WTC11 (cell line): ENCODE measurements at regions not wholly inside any gene's neighbourhood (a gene's known extent, or its start where the extent isn't known, plus 50 kb on each side); places are given as distances from the start of the nearest gene placed in this dataset.

ENCODE experiments used
- ATAC-seq: fragments of 200-7000 bp; cut with Tn5 transposase; 2 replicates; pipeline ENCODE4 v1.10.0; 2021; ENCODE audit warnings: mild to moderate bottlenecking, moderate library complexity
- CTCF ChIA-PET: fragments of 300-600 bp; sonication (Branson Sonifier 250); formaldehyde crosslinking; loops from one replicate; lab custom pipeline; 2021; ENCODE audit warnings: antibody characterized with exemption; lab: Charles Lee
- POLR2A ChIA-PET: fragments of 350-600 bp; sonication (Branson Sonifier 250); formaldehyde crosslinking; loops from one replicate; lab custom pipeline; 2021; ENCODE audit warnings: antibody characterized with exemption; lab: Charles Lee
- DNase-seq: peaks from one replicate; pipeline ENCODE4 v3.0.0; 2021; ENCODE audit warnings: low spot score
- H3K27ac Mint-ChIP-seq: 2 replicates; pipeline ENCODE4 v1.8.0; 2021; ENCODE audit warnings: mixed read lengths
- H3K27me3 Mint-ChIP-seq: 2 replicates; pipeline ENCODE4 v1.8.0; 2021; ENCODE audit warnings: low read depth, mild to moderate bottlenecking, moderate library complexity, mixed read lengths
- H3K36me3 Mint-ChIP-seq: 2 replicates; pipeline ENCODE4 v1.8.0; 2021; ENCODE audit warnings: mixed read lengths
- H3K4me1 Mint-ChIP-seq: 2 replicates; pipeline ENCODE4 v1.8.0; 2022; ENCODE audit warnings: mixed read lengths
- H3K4me3 Mint-ChIP-seq: 2 replicates; pipeline ENCODE4 v1.8.0; 2021; ENCODE audit warnings: mild to moderate bottlenecking, moderate library complexity, mixed read lengths
- H3K9me3 Mint-ChIP-seq: 2 replicates; pipeline ENCODE4 v1.8.0; 2021; ENCODE audit warnings: mixed read lengths
- ESRRA ChIP-seq: sonication (generic); formaldehyde crosslinking; IDR thresholded peaks from 2 replicates; pipeline ENCODE4 v1.8.1; 2022; ENCODE audit warnings: mild to moderate bottlenecking, missing genetic modification reagents, borderline replicate concordance
- FOXP1 ChIP-seq: sonication (generic); formaldehyde crosslinking; IDR thresholded peaks from 2 replicates; pipeline ENCODE4 v1.8.0; 2022; ENCODE audit warnings: missing genetic modification reagents, mild to moderate bottlenecking, moderate library complexity, borderline replicate concordance
- GABPB1 ChIP-seq: sonication (generic); formaldehyde crosslinking; IDR thresholded peaks from 2 replicates; pipeline ENCODE4 v1.8.1; 2023; ENCODE audit warnings: mild to moderate bottlenecking, missing genetic modification reagents
- IRF2 ChIP-seq: sonication (generic); formaldehyde crosslinking; IDR thresholded peaks from 2 replicates; pipeline ENCODE4 v1.8.0; 2022; ENCODE audit warnings: low read depth, missing genetic modification reagents, borderline replicate concordance
- NFE2L1 ChIP-seq: sonication (generic); formaldehyde crosslinking; IDR thresholded peaks from 2 replicates; pipeline ENCODE4 v1.8.1; 2023; ENCODE audit warnings: missing genetic modification reagents
- NFYB ChIP-seq: sonication (generic); formaldehyde crosslinking; conservative IDR thresholded peaks from 2 replicates; pipeline ENCODE4 v1.8.0; 2022; ENCODE audit warnings: low read depth, missing genetic modification reagents
- NR1H2 ChIP-seq: sonication (generic); formaldehyde crosslinking; IDR thresholded peaks from 2 replicates; pipeline ENCODE4 v1.9.0; 2021; ENCODE audit warnings: mild to moderate bottlenecking, moderate library complexity, missing genetic modification reagents
- NR2C2 ChIP-seq: sonication (generic); formaldehyde crosslinking; IDR thresholded peaks from 2 replicates; pipeline ENCODE4 v1.8.0; 2022; ENCODE audit warnings: mild to moderate bottlenecking, missing genetic modification reagents
- SOX15 ChIP-seq: fragments of 250-450 bp; sonication (Bioruptor Pico); IDR thresholded peaks from 2 replicates; pipeline ENCODE4 v1.9.0; 2021; ENCODE audit warnings: mild to moderate bottlenecking
- TEAD4 ChIP-seq: sonication (generic); formaldehyde crosslinking; IDR thresholded peaks from 2 replicates; pipeline ENCODE4 v1.8.0; 2022; ENCODE audit warnings: mild to moderate bottlenecking, missing genetic modification reagents
- ZNF121 ChIP-seq: sonication (generic); formaldehyde crosslinking; IDR thresholded peaks from 2 replicates; pipeline ENCODE4 v1.8.0; 2023; ENCODE audit warnings: missing genetic modification reagents
- ZNF263 ChIP-seq: sonication (generic); formaldehyde crosslinking; IDR thresholded peaks from 2 replicates; pipeline ENCODE4 v1.8.1; 2022; ENCODE audit warnings: low read depth, mild to moderate bottlenecking, moderate library complexity, missing genetic modification reagents
- ZNF671 ChIP-seq: fragments of 250-450 bp; sonication (Bioruptor Pico); IDR thresholded peaks from 2 replicates; pipeline ENCODE4 v1.8.0; 2021; ENCODE audit warnings: mild to moderate bottlenecking
- TF ChIP-seq, protein P1 (sequence below): sonication (generic); formaldehyde crosslinking; IDR thresholded peaks from 2 replicates; pipeline ENCODE4 v1.8.0; 2022; ENCODE audit warnings: mild to moderate bottlenecking, missing genetic modification reagents
- TF ChIP-seq, protein P2 (sequence below): sonication (generic); formaldehyde crosslinking; IDR thresholded peaks from 2 replicates; pipeline ENCODE4 v1.8.0; 2023; ENCODE audit warnings: missing genetic modification reagents
- TF ChIP-seq, protein P3 (sequence below): sonication (generic); formaldehyde crosslinking; IDR thresholded peaks from 2 replicates; pipeline ENCODE4 v1.8.1; 2022; ENCODE audit warnings: low read depth, missing genetic modification reagents, borderline replicate concordance
- TF ChIP-seq, protein P4 (sequence below): sonication (generic); formaldehyde crosslinking; IDR thresholded peaks from 2 replicates; pipeline ENCODE4 v1.8.1; 2023; ENCODE audit warnings: mild to moderate bottlenecking, moderate library complexity, missing genetic modification reagents
- TF ChIP-seq, protein P5 (sequence below): sonication (generic); formaldehyde crosslinking; conservative IDR thresholded peaks from 2 replicates; pipeline ENCODE4 v1.8.1; 2023; ENCODE audit warnings: mild to moderate bottlenecking, low read depth, missing genetic modification reagents, moderate library complexity

DNA sequence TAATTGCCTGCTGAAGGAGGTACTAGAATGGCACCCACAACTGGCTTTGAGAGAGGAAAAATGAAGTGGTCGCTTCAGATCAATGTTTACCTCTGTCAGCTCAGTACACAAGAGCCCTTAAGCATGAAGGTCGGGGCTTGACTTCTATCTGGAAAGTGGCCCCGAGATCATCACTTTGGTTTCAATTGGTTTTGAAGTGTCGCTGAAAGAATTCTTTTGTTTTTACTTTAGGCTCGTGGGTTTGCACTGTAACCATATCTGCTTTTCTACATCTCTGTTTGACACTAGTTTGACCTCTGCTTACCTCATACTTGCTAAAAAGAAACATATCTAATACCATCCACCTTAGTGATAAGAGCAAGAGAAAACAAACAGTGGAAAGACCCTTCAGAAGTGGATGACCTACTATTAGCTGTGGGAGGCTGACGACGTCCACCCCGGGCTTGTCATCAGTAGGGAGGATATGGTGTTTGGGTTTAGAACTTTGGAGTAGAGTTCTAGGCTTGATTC is 361.8 kb downstream of the GATA3 start:
- no peaks in the 10 kb centered on the region for H3K36me3 Mint-ChIP-seq

DNA sequence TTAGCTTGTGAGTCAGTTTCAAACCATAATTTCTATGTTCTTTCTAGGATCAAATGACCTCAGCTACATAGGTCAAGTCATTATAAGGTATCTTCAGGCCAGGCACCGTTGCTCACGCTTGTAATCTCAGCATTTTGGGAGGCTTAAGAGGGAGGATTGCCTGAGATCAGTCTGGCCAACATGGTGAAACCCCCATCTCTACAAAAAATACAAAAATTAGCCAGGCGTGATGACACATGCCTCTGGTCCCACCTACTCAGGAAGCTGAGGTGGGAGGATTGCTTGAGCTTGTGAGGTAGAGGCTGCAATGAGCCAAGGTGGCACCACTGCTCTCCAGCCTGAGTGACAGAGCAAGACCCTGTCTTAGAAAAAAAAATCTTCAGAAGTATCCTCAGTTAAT is 362.3 kb downstream of the GATA3 start:
- no peak for ATAC-seq
- DNase-seq, result no peak
- Mint-ChIP-seq H3K27ac (no peak overlapping the region), H3K4me3 (no peak overlapping the region), H3K27me3 (no peaks in the 10 kb centered on the region), H3K36me3 (no peaks in the 10 kb centered on the region), H3K4me1 (no peaks in the 10 kb centered on the region), H3K9me3 (no peaks in the 10 kb centered on the region; the same call in 1 of the 2 replicates)
- ChIA-PET POLR2A (no interaction called here), CTCF (no interaction called here)
- TF ChIP-seq, protein P1, sequence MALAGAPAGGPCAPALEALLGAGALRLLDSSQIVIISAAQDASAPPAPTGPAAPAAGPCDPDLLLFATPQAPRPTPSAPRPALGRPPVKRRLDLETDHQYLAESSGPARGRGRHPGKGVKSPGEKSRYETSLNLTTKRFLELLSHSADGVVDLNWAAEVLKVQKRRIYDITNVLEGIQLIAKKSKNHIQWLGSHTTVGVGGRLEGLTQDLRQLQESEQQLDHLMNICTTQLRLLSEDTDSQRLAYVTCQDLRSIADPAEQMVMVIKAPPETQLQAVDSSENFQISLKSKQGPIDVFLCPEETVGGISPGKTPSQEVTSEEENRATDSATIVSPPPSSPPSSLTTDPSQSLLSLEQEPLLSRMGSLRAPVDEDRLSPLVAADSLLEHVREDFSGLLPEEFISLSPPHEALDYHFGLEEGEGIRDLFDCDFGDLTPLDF, result no peak
- TF ChIP-seq NFYB (CRISPR knock-in tag) (no peak), NFE2L1 (CRISPR knock-in tag) (no peak)

More for the DNA sequence above, 361.8 kb downstream of the GATA3 start:
- H3K4me1 Mint-ChIP-seq, result no peaks in the 10 kb centered on the region
- ChIA-PET CTCF (no interaction called here), POLR2A (no interaction called here)
- ATAC-seq (no peak), DNase-seq (no peak)
- TF ChIP-seq, protein P2, sequence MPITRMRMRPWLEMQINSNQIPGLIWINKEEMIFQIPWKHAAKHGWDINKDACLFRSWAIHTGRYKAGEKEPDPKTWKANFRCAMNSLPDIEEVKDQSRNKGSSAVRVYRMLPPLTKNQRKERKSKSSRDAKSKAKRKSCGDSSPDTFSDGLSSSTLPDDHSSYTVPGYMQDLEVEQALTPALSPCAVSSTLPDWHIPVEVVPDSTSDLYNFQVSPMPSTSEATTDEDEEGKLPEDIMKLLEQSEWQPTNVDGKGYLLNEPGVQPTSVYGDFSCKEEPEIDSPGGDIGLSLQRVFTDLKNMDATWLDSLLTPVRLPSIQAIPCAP (CRISPR knock-in tag), result no peak
- TF ChIP-seq ZNF263 (CRISPR knock-in tag) (no peak), TEAD4 (no peak), NR1H2 (CRISPR knock-in tag) (no peak), NR2C2 (CRISPR knock-in tag) (no peak), ZNF121 (CRISPR knock-in tag) (no peak), IRF2 (CRISPR knock-in tag) (no peak), SOX15 (no peak)
- no peaks in the 10 kb centered on the region for H3K27me3 Mint-ChIP-seq
- H3K27ac Mint-ChIP-seq, result no peak overlapping the region
- H3K9me3 Mint-ChIP-seq, result no peaks in the 10 kb centered on the region; the same call in 1 of the 2 replicates
- H3K4me3 Mint-ChIP-seq, result no peak overlapping the region

DNA sequence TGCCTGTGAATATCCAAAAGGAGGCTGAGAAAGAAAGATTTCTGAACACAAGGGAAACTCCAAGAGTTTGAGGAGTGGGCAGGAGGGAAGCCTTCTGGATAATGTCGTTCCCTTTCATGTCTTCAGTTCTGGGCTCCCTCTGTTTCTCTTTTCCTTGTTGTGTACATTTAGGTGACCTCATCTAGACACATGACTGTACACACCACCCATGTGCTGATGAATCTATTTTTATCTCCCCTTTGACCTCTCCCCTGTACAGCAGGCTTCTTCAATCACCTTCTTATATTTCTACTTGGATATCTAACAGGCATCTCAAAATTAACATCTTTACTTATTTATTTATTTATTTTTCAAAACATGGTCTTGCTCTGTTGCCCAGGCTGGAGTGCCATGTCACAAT is 363.1 kb downstream of the GATA3 start:
- no peaks in the 10 kb centered on the region for H3K4me1 Mint-ChIP-seq
- no peak overlapping the region for H3K27ac Mint-ChIP-seq
- no peaks in the 10 kb centered on the region; the same call in 1 of the 2 replicates for H3K9me3 Mint-ChIP-seq
- POLR2A ChIA-PET, result no interaction called here
- ATAC-seq, result no peak
- no peak for DNase-seq
- H3K36me3 Mint-ChIP-seq, result no peaks in the 10 kb centered on the region
- CTCF ChIA-PET, result no interaction called here
- TF ChIP-seq, protein P3, sequence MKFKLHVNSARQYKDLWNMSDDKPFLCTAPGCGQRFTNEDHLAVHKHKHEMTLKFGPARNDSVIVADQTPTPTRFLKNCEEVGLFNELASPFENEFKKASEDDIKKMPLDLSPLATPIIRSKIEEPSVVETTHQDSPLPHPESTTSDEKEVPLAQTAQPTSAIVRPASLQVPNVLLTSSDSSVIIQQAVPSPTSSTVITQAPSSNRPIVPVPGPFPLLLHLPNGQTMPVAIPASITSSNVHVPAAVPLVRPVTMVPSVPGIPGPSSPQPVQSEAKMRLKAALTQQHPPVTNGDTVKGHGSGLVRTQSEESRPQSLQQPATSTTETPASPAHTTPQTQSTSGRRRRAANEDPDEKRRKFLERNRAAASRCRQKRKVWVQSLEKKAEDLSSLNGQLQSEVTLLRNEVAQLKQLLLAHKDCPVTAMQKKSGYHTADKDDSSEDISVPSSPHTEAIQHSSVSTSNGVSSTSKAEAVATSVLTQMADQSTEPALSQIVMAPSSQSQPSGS (CRISPR knock-in tag), result no peak
- TF ChIP-seq SOX15 (no peak), ESRRA (CRISPR knock-in tag) (no peak), GABPB1 (no peak), FOXP1 (CRISPR knock-in tag) (no peak), NR2C2 (CRISPR knock-in tag) (no peak), NFE2L1 (CRISPR knock-in tag) (no peak), ZNF671 (CRISPR knock-in tag) (no peak)
- TF ChIP-seq, protein P4, sequence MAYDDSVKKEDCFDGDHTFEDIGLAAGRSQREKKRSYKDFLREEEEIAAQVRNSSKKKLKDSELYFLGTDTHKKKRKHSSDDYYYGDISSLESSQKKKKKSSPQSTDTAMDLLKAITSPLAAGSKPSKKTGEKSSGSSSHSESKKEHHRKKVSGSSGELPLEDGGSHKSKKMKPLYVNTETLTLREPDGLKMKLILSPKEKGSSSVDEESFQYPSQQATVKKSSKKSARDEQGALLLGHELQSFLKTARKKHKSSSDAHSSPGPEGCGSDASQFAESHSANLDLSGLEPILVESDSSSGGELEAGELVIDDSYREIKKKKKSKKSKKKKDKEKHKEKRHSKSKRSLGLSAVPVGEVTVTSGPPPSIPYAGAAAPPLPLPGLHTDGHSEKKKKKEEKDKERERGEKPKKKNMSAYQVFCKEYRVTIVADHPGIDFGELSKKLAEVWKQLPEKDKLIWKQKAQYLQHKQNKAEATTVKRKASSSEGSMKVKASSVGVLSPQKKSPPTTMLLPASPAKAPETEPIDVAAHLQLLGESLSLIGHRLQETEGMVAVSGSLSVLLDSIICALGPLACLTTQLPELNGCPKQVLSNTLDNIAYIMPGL (CRISPR knock-in tag), result no peak
- TF ChIP-seq, protein P5, sequence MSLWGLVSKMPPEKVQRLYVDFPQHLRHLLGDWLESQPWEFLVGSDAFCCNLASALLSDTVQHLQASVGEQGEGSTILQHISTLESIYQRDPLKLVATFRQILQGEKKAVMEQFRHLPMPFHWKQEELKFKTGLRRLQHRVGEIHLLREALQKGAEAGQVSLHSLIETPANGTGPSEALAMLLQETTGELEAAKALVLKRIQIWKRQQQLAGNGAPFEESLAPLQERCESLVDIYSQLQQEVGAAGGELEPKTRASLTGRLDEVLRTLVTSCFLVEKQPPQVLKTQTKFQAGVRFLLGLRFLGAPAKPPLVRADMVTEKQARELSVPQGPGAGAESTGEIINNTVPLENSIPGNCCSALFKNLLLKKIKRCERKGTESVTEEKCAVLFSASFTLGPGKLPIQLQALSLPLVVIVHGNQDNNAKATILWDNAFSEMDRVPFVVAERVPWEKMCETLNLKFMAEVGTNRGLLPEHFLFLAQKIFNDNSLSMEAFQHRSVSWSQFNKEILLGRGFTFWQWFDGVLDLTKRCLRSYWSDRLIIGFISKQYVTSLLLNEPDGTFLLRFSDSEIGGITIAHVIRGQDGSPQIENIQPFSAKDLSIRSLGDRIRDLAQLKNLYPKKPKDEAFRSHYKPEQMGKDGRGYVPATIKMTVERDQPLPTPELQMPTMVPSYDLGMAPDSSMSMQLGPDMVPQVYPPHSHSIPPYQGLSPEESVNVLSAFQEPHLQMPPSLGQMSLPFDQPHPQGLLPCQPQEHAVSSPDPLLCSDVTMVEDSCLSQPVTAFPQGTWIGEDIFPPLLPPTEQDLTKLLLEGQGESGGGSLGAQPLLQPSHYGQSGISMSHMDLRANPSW (CRISPR knock-in tag), result no peak
- TF ChIP-seq, all 79 proteins: peak for 0
- no peak overlapping the region for H3K4me3 Mint-ChIP-seq
- H3K27me3 Mint-ChIP-seq, result no peaks in the 10 kb centered on the region
